WI38 (cell line): ENCODE measurements at regions not wholly inside any gene's neighbourhood (a gene's known extent, or its start where the extent isn't known, plus 50 kb on each side); places are given as distances from the start of the nearest gene placed in this dataset.

ENCODE experiments used
- H3K4me3 ChIP-seq: 2 replicates; pipeline ENCODE4 v1.5.1; 2011; ENCODE audit warnings: low read depth, mild to moderate bottlenecking, control low read depth, low read length
- CTCF ChIP-seq: IDR thresholded peaks from 2 replicates; pipeline ENCODE4 v1.5.1; 2012; ENCODE audit warnings: low read depth, mild to moderate bottlenecking, control low read depth, low read length

- TF ChIP-seq CTCF = no peak
Observed at GRCh38 chr1:47571952-47572351, 134.1 kb downstream of the FOXD2 start.

GRCh38 chr1:47572731-47573430 lies 135.0 kb downstream of the FOXD2 start:
- H3K4me3 ChIP-seq = no peak overlapping the region
- TF ChIP-seq CTCF = no peak

More at GRCh38 chr1:47571952-47572351, 134.1 kb downstream of the FOXD2 start:
- H3K4me3 ChIP-seq = no peak overlapping the region

GRCh38 chr1:47574451-47575165 lies 136.8 kb downstream of the FOXD2 start:
- no peak for TF ChIP-seq CTCF
- no peak overlapping the region for H3K4me3 ChIP-seq

- H3K4me3 ChIP-seq = no peak overlapping the region
- no peak for TF ChIP-seq CTCF
Observed at GRCh38 chr1:47575855-47576757, 138.3 kb downstream of the FOXD2 start.

DNA sequence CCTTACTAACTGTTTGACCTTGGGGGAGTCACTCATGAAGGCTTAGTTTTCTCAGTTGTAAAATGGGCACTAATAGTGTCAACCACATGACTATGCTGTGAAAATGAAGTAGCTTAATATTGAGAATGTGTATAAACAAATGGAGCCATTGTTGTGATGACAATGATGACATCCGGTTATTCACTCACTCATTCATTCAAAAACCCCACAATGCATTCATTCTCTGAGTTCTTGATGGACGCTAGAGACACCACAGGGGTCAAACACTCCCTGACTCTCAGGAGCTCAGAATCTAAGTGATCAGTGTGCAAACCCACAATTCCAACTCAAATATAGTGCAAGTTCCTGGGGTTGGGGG lies 138.9 kb downstream of the FOXD2 start:
- H3K4me3 ChIP-seq = no peak overlapping the region
- no peak for TF ChIP-seq CTCF

- TF ChIP-seq CTCF = no peak
Observed at GRCh38 chr1:47577303-47578025, 139.6 kb downstream of the FOXD2 start.

More at GRCh38 chr1:47577303-47578025, 139.6 kb downstream of the FOXD2 start:
- H3K4me3 ChIP-seq = no peak overlapping the region
